AG08396 (cell line): ENCODE measurements at regions not wholly inside any gene's neighbourhood (a gene's known extent, or its start where the extent isn't known, plus 50 kb on each side); places are given as distances from the start of the nearest gene placed in this dataset.

Experiments
- DNase-seq: peaks from one replicate; pipeline ENCODE4 v3.0.0; 2012; ENCODE audit warnings: low spot score, mixed read lengths

- no peak for DNase-seq
These were observed 238.7 kb upstream of the SNX7 start for GRCh38 chr1:98422816-98423215.

- no peak for DNase-seq
These were observed 240.5 kb upstream of the SNX7 start for GRCh38 chr1:98421085-98421435.

- no peak for DNase-seq
These were observed 241.0 kb upstream of the SNX7 start for GRCh38 chr1:98420376-98421084.

- DNase-seq, result no peak
These were observed 243.7 kb upstream of the SNX7 start for GRCh38 chr1:98417820-98418219.

- no peak for DNase-seq
These were observed 251.4 kb upstream of the SNX7 start for GRCh38 chr1:98410082-98410481.

GRCh38 chr1:98406352-98407088, 255.0 kb upstream of the SNX7 start:
- DNase-seq, result no peak

GRCh38 chr1:98405581-98406074, 255.9 kb upstream of the SNX7 start:
- DNase-seq, result no peak

- no peak for DNase-seq
These were observed 256.7 kb upstream of the SNX7 start for GRCh38 chr1:98404866-98405265.

GRCh38 chr1:98403963-98404480, 257.5 kb upstream of the SNX7 start:
- no peak for DNase-seq

GRCh38 chr1:98402860-98403259, 258.7 kb upstream of the SNX7 start:
- no peak for DNase-seq

GRCh38 chr1:98400446-98400845, 261.1 kb upstream of the SNX7 start:
- no peak for DNase-seq

- no peak for DNase-seq
These were observed 262.3 kb upstream of the SNX7 start for GRCh38 chr1:98399218-98399617.

GRCh38 chr1:98398649-98399048, 262.9 kb upstream of the SNX7 start:
- no peak for DNase-seq

- DNase-seq, result no peak
These were observed 263.4 kb upstream of the SNX7 start for GRCh38 chr1:98398092-98398491.

GRCh38 chr1:98393719-98394118, 267.8 kb upstream of the SNX7 start:
- DNase-seq, result no peak

GRCh38 chr1:98391175-98391574, 270.3 kb upstream of the SNX7 start:
- DNase-seq, result no peak

- DNase-seq, result peak; percentile 23
These were observed 271.7 kb upstream of the SNX7 start for GRCh38 chr1:98389809-98390208.

- DNase-seq, result peak; percentile 13
These were observed 273.1 kb upstream of the SNX7 start for GRCh38 chr1:98388441-98388840.

- no peak for DNase-seq
These were observed 273.8 kb upstream of the SNX7 start for GRCh38 chr1:98387701-98388100.

GRCh38 chr1:98386675-98387440, 274.7 kb upstream of the SNX7 start:
- DNase-seq, result no peak

- no peak for DNase-seq
These were observed 275.9 kb upstream of the SNX7 start for GRCh38 chr1:98385652-98386051.

- DNase-seq, result no peak
These were observed 276.9 kb upstream of the SNX7 start for GRCh38 chr1:98384461-98385141.
